ENCODE measurements at regions not wholly inside any gene's neighbourhood (a gene's known extent, or its start where the extent isn't known, plus 50 kb on each side); places are given as distances from the start of the nearest gene placed in this dataset.

GRCh38 chr6:169075211-169075914 lies 178.3 kb downstream of the THBS2 start:
- no peaks in the 10 kb centered on the region for H3K27me3 ChIP-seq (replicated peaks; ENCODE audit: insufficient read depth, low read length)
- no peak overlapping the region for H3K27ac ChIP-seq (ENCODE audit: low read length)
- no peaks in the 10 kb centered on the region for H3K9me2 ChIP-seq (replicated peaks; ENCODE audit: insufficient read depth, low read length)
- no peaks in the 10 kb centered on the region for H4K20me1 ChIP-seq (ENCODE audit: insufficient read depth, low read length)
- no peak overlapping the region for H3K4me3 ChIP-seq (ENCODE audit: low read length)
- H3K9ac ChIP-seq (ENCODE audit: low read length): no peak overlapping the region
- no peaks in the 10 kb centered on the region for H3K9me3 ChIP-seq (replicated peaks; ENCODE audit: insufficient read depth, low read length)
- DNase-seq: no peak
- H3K79me2 ChIP-seq (ENCODE audit: low read length): no peaks in the 10 kb centered on the region
- H3K4me2 ChIP-seq (ENCODE audit: low read depth, low read length): no peak overlapping the region
- H3K4me1 ChIP-seq (ENCODE audit: low read length): no peaks in the 10 kb centered on the region
- TF ChIP-seq EZH2 (optimal IDR thresholded peaks at IDR 0.05; ENCODE audit: low read depth, low read length) (no peak), EZH2phosphoT487 (IDR thresholded peaks at IDR 0.05; ENCODE audit: low read length) (no peak), CTCF (IDR thresholded peaks at IDR 0.05; ENCODE audit: low read length) (no peak)
- H2AFZ ChIP-seq (ENCODE audit: low read length): no peak overlapping the region
- no peaks in the 10 kb centered on the region for H3K36me3 ChIP-seq (replicated peaks; ENCODE audit: insufficient read depth, low read length)
- H3F3A ChIP-seq (ENCODE audit: insufficient read depth, low read length): no peaks in the 10 kb centered on the region

GRCh38 chr6:169074526-169074925 lies 179.1 kb downstream of the THBS2 start:
- Histone ChIP-seq H3F3A (ENCODE audit: insufficient read depth, low read length) (no peaks in the 10 kb centered on the region), H3K9me2 (replicated peaks; ENCODE audit: insufficient read depth, low read length) (no peaks in the 10 kb centered on the region), H3K9me3 (replicated peaks; ENCODE audit: insufficient read depth, low read length) (no peaks in the 10 kb centered on the region), H3K9ac (ENCODE audit: low read length) (no peak overlapping the region), H2AFZ (ENCODE audit: low read length) (no peak overlapping the region), H3K79me2 (ENCODE audit: low read length) (no peaks in the 10 kb centered on the region), H4K20me1 (ENCODE audit: insufficient read depth, low read length) (no peaks in the 10 kb centered on the region), H3K27ac (ENCODE audit: low read length) (no peak overlapping the region), H3K4me3 (ENCODE audit: low read length) (no peak overlapping the region), H3K4me1 (ENCODE audit: low read length) (no peaks in the 10 kb centered on the region), H3K36me3 (replicated peaks; ENCODE audit: insufficient read depth, low read length) (no peaks in the 10 kb centered on the region), H3K4me2 (ENCODE audit: low read depth, low read length) (no peak overlapping the region), H3K27me3 (replicated peaks; ENCODE audit: insufficient read depth, low read length) (no peaks in the 10 kb centered on the region)
- TF ChIP-seq EZH2 (optimal IDR thresholded peaks at IDR 0.05; ENCODE audit: low read depth, low read length): no peak
- TF ChIP-seq CTCF (IDR thresholded peaks at IDR 0.05; ENCODE audit: low read length): no peak
- TF ChIP-seq EZH2phosphoT487 (IDR thresholded peaks at IDR 0.05; ENCODE audit: low read length): no peak
- DNase-seq: no peak

GRCh38 chr6:169073311-169073710 lies 180.3 kb downstream of the THBS2 start:
- H2AFZ ChIP-seq (ENCODE audit: low read length): no peak overlapping the region
- H3F3A ChIP-seq (ENCODE audit: insufficient read depth, low read length): no peaks in the 10 kb centered on the region

More at GRCh38 chr6:169073311-169073710, 180.3 kb downstream of the THBS2 start:
- Histone ChIP-seq H3K36me3 (replicated peaks; ENCODE audit: insufficient read depth, low read length) (no peaks in the 10 kb centered on the region), H3K79me2 (ENCODE audit: low read length) (no peaks in the 10 kb centered on the region), H3K27me3 (replicated peaks; ENCODE audit: insufficient read depth, low read length) (no peaks in the 10 kb centered on the region), H3K9me2 (replicated peaks; ENCODE audit: insufficient read depth, low read length) (no peaks in the 10 kb centered on the region), H3K9me3 (replicated peaks; ENCODE audit: insufficient read depth, low read length) (no peaks in the 10 kb centered on the region), H3K4me2 (ENCODE audit: low read depth, low read length) (no peak overlapping the region), H3K4me3 (ENCODE audit: low read length) (no peak overlapping the region), H3K27ac (ENCODE audit: low read length) (no peak overlapping the region), H4K20me1 (ENCODE audit: insufficient read depth, low read length) (no peaks in the 10 kb centered on the region), H3K4me1 (ENCODE audit: low read length) (no peaks in the 10 kb centered on the region), H3K9ac (ENCODE audit: low read length) (no peak overlapping the region)
- no peak for DNase-seq
- no peak for TF ChIP-seq EZH2phosphoT487 (IDR thresholded peaks at IDR 0.05; ENCODE audit: low read length)
- TF ChIP-seq CTCF (IDR thresholded peaks at IDR 0.05; ENCODE audit: low read length): no peak
- TF ChIP-seq EZH2 (optimal IDR thresholded peaks at IDR 0.05; ENCODE audit: low read depth, low read length): no peak
